Neural cell (in vitro differentiated cells): ENCODE measurements at regions not wholly inside any gene's neighbourhood (a gene's known extent, or its start where the extent isn't known, plus 50 kb on each side); places are given as distances from the start of the nearest gene placed in this dataset.

Experiments
- H2AFZ ChIP-seq: fragments of 200-600, 300-800 bp; sonication (generic), shearing (Covaris generic); 2 replicates; pipeline ENCODE4 v1.6.0; 2014; ENCODE audit warnings: low read depth, mild to moderate bottlenecking, antibody characterized with exemption, low read length, moderate library complexity
- H3F3A ChIP-seq: fragments of 200-600 bp; shearing (Covaris generic); 2 replicates; pipeline ENCODE4 v1.6.1; 2016; ENCODE audit warnings: mild to moderate bottlenecking, moderate library complexity, mixed read lengths, antibody characterized with exemption, low read length; ENCODE audit not compliant: insufficient read depth, poor library complexity, severe bottlenecking
- H3K27ac ChIP-seq: fragments of 200-600, 300-800 bp; sonication (generic), shearing (Covaris generic); 2 replicates; pipeline ENCODE4 v1.5.1; 2014; ENCODE audit warnings: mild to moderate bottlenecking, low read length, moderate library complexity
- H3K27me3 ChIP-seq: fragments of 300-800, 200-600 bp; sonication (generic), shearing (Covaris generic); 2 replicates; pipeline ENCODE4 v1.6.0; 2014; ENCODE audit warnings: mild to moderate bottlenecking, low read depth, low read length, moderate library complexity; ENCODE audit not compliant: insufficient read depth
- H3K36me3 ChIP-seq: fragments of 300-800, 200-600 bp; sonication (generic), shearing (Covaris generic); 2 replicates; pipeline ENCODE4 v1.5.1; 2014; ENCODE audit warnings: mild to moderate bottlenecking, antibody characterized with exemption, low read length, moderate library complexity; ENCODE audit not compliant: insufficient read depth
- H3K4me2 ChIP-seq: fragments of 300-800, 200-600 bp; sonication (generic), shearing (Covaris generic); 2 replicates; pipeline ENCODE4 v1.6.0; 2014; ENCODE audit warnings: mild to moderate bottlenecking, low read length
- H3K4me3 ChIP-seq: fragments of 300-800, 200-600 bp; sonication (generic), shearing (Covaris generic); 2 replicates; pipeline ENCODE4 v1.5.1; 2014; ENCODE audit warnings: mild to moderate bottlenecking, low read length, moderate library complexity
- H3K79me2 ChIP-seq: fragments of 200-600 bp; shearing (Covaris generic); replicated peaks from 2 replicates; pipeline ENCODE4 v1.6.0; 2014; ENCODE audit warnings: mild to moderate bottlenecking, low read length, moderate library complexity; ENCODE audit not compliant: insufficient read depth
- H3K9ac ChIP-seq: fragments of 300-800, 200-600 bp; sonication (generic), shearing (Covaris generic); 2 replicates; pipeline ENCODE4 v1.6.1; 2016; ENCODE audit warnings: mild to moderate bottlenecking, low read length, mixed read lengths
- H3K9me2 ChIP-seq: fragments of 200-600 bp; shearing (Covaris generic); 2 replicates; pipeline ENCODE4 v1.6.1; 2016; ENCODE audit warnings: mild to moderate bottlenecking, low read length, mixed read lengths; ENCODE audit not compliant: insufficient read depth
- H3K9me3 ChIP-seq: fragments of 200-600, 300-800 bp; sonication (generic), shearing (Covaris generic); 2 replicates; pipeline ENCODE4 v1.6.1; 2016; ENCODE audit warnings: mild to moderate bottlenecking, mixed run types, low read length, moderate library complexity, mixed read lengths
- H4K20me1 ChIP-seq: fragments of 200-600 bp; shearing (Covaris generic); 2 replicates; pipeline ENCODE4 v1.6.1; 2016; ENCODE audit warnings: mild to moderate bottlenecking, mixed run types; ENCODE audit not compliant: insufficient read depth
- CTCF ChIP-seq: fragments of 450-650 bp; IDR thresholded peaks from 2 replicates; pipeline ENCODE4 v1.5.1; 2014; ENCODE audit warnings: antibody characterized with exemption, mild to moderate bottlenecking, moderate library complexity; ENCODE audit not compliant: poor library complexity, severe bottlenecking
- EP300 ChIP-seq: fragments of 450-650 bp; conservative IDR thresholded peaks from 2 replicates; pipeline ENCODE4 v1.6.1; 2014; ENCODE audit warnings: antibody characterized with exemption, mild to moderate bottlenecking, moderate library complexity; ENCODE audit not compliant: poor library complexity, severe bottlenecking
- EZH2 ChIP-seq: fragments of 200-600, 300-800 bp; shearing (Covaris generic), sonication (generic); IDR thresholded peaks from 2 replicates; pipeline ENCODE4 v1.6.1; 2014; ENCODE audit warnings: antibody characterized with exemption, low read length, borderline replicate concordance, mild to moderate bottlenecking; ENCODE audit not compliant: insufficient read depth, poor library complexity, severe bottlenecking
- MXI1 ChIP-seq: fragments of 450-650 bp; conservative IDR thresholded peaks from 2 replicates; pipeline ENCODE4 v1.6.1; 2014; ENCODE audit warnings: antibody characterized with exemption, mild to moderate bottlenecking; ENCODE audit not compliant: poor library complexity, severe bottlenecking
- POLR2AphosphoS5 ChIP-seq: IDR thresholded peaks from 2 replicates; pipeline ENCODE4 v1.6.1; 2012
- RAD21 ChIP-seq: fragments of 450-650 bp; conservative IDR thresholded peaks from 2 replicates; pipeline ENCODE4 v1.6.1; 2014; ENCODE audit warnings: antibody characterized with exemption, mild to moderate bottlenecking, moderate library complexity
- REST ChIP-seq: IDR thresholded peaks from 2 replicates; pipeline ENCODE4 v1.6.1; 2012; ENCODE audit warnings: borderline replicate concordance
- SMC3 ChIP-seq: fragments of 450-650 bp; conservative IDR thresholded peaks from 2 replicates; pipeline ENCODE4 v1.6.1; 2014; ENCODE audit warnings: antibody characterized with exemption, mild to moderate bottlenecking, moderate library complexity; ENCODE audit not compliant: poor library complexity
- TAF1 ChIP-seq: IDR thresholded peaks from 2 replicates; pipeline ENCODE4 v1.6.1; 2012; ENCODE audit warnings: low read depth

- H3K4me2 ChIP-seq, result no peak overlapping the region
- no peaks in the 10 kb centered on the region for H3F3A ChIP-seq
- TF ChIP-seq REST (no peak), CTCF (no peak), SMC3 (no peak)
- H3K9me3 ChIP-seq, result no peaks in the 10 kb centered on the region
- H3K9me2 ChIP-seq, result no peaks in the 10 kb centered on the region
- H3K79me2 ChIP-seq, result no peaks in the 10 kb centered on the region
- no peaks in the 10 kb centered on the region for H3K36me3 ChIP-seq
- H3K9ac ChIP-seq, result no peak overlapping the region
- H3K4me3 ChIP-seq, result no peak overlapping the region
- H3K27ac ChIP-seq, result no peak overlapping the region
- H3K27me3 ChIP-seq, result no peaks in the 10 kb centered on the region
- H2AFZ ChIP-seq, result no peak overlapping the region
- no peaks in the 10 kb centered on the region for H4K20me1 ChIP-seq
Observed at GRCh38 chr21:22516230-22516629, 1518.0 kb downstream of the NCAM2 start.

GRCh38 chr21:22535630-22536029 lies 1537.4 kb downstream of the NCAM2 start:
- peaks cover 8% of the 10 kb centered on the region for H3K9me3 ChIP-seq
- no peaks in the 10 kb centered on the region for H3K9me2 ChIP-seq
- TF ChIP-seq REST (no peak), MXI1 (no peak), SMC3 (no peak), EP300 (no peak), TAF1 (no peak), POLR2AphosphoS5 (no peak), RAD21 (no peak), EZH2 (no peak), CTCF (no peak)
- H4K20me1 ChIP-seq, result no peaks in the 10 kb centered on the region
- no peaks in the 10 kb centered on the region for H3K36me3 ChIP-seq
- no peak overlapping the region for H3K4me2 ChIP-seq
- no peaks in the 10 kb centered on the region for H3K79me2 ChIP-seq
- H3K9ac ChIP-seq, result no peak overlapping the region
- no peak overlapping the region for H3K4me3 ChIP-seq
- no peaks in the 10 kb centered on the region for H3K27me3 ChIP-seq
- no peaks in the 10 kb centered on the region for H3F3A ChIP-seq
- H3K27ac ChIP-seq, result no peak overlapping the region
- H2AFZ ChIP-seq, result no peak overlapping the region
